OCI-LY3 (cell line): ENCODE measurements at regions not wholly inside any gene's neighbourhood (a gene's known extent, or its start where the extent isn't known, plus 50 kb on each side); places are given as distances from the start of the nearest gene placed in this dataset.

ENCODE experiments used
- H2AFZ ChIP-seq: fragments of 200-600, 300-600 bp; shearing (Covaris generic); 2 replicates; pipeline ENCODE4 v1.6.0; 2014; ENCODE audit warnings: antibody characterized with exemption, low read depth, low read length
- H3K27ac ChIP-seq: fragments of 200-600, 300-600 bp; sonication (generic); 2 replicates; pipeline ENCODE4 v1.5.1; 2014; ENCODE audit warnings: mild to moderate bottlenecking, low read length, moderate library complexity, mixed read lengths
- H3K27me3 ChIP-seq: fragments of 200-600, 300-600 bp; sonication (generic); 2 replicates; pipeline ENCODE4 v1.6.1; 2014; ENCODE audit warnings: low read depth, low read length, mixed read lengths
- H3K36me3 ChIP-seq: fragments of 200-600, 300-600 bp; sonication (generic); replicated peaks from 2 replicates; pipeline ENCODE3; 2014; ENCODE audit warnings: low read depth, low read length, mixed read lengths
- H3K4me1 ChIP-seq: fragments of 300-600, 200-600 bp; sonication (generic); 2 replicates; pipeline ENCODE4 v1.6.1; 2014; ENCODE audit warnings: low read length, mixed read lengths
- H3K4me2 ChIP-seq: fragments of 200-600, 300-600 bp; sonication (generic); 2 replicates; pipeline ENCODE4 v1.6.1; 2014; ENCODE audit warnings: low read length, mixed read lengths
- H3K4me3 ChIP-seq: fragments of 300-600, 200-600 bp; sonication (generic); 2 replicates; pipeline ENCODE4 v1.5.1; 2014; ENCODE audit warnings: antibody characterized with exemption, mild to moderate bottlenecking, low read length, moderate library complexity
- H3K79me2 ChIP-seq: fragments of 300-600, 200-600 bp; shearing (Covaris generic); 2 replicates; pipeline ENCODE4 v1.6.1; 2014; ENCODE audit warnings: mild to moderate bottlenecking, low read length, mixed read lengths
- H3K9ac ChIP-seq: fragments of 300-600, 200-600 bp; shearing (Covaris generic); 2 replicates; pipeline ENCODE4 v1.6.0; 2014; ENCODE audit warnings: mild to moderate bottlenecking, low read length, moderate library complexity
- H3K9me3 ChIP-seq: fragments of 200-600, 300-600 bp; shearing (Covaris generic); 2 replicates; pipeline ENCODE4 v1.6.1; 2014; ENCODE audit warnings: low read length, mixed read lengths; ENCODE audit not compliant: insufficient read depth
- H4K20me1 ChIP-seq: fragments of 200-600, 300-600 bp; sonication (generic); 2 replicates; pipeline ENCODE4 v1.6.1; 2016; ENCODE audit warnings: low read length, mixed read lengths; ENCODE audit not compliant: insufficient read depth
- EZH2phosphoT487 ChIP-seq: fragments of 200-600 bp; shearing (Covaris generic); IDR thresholded peaks from 2 replicates; pipeline ENCODE4 v1.6.1; 2018; ENCODE audit warnings: antibody characterized with exemption, mixed run types, low read depth
- TF ChIP-seq, protein P1 (sequence below): fragments of 200-600, 300-600 bp; sonication (generic); IDR thresholded peaks from 2 replicates; pipeline ENCODE4 v1.5.1; 2014; ENCODE audit warnings: antibody characterized with exemption, low read length, low read depth

DNA sequence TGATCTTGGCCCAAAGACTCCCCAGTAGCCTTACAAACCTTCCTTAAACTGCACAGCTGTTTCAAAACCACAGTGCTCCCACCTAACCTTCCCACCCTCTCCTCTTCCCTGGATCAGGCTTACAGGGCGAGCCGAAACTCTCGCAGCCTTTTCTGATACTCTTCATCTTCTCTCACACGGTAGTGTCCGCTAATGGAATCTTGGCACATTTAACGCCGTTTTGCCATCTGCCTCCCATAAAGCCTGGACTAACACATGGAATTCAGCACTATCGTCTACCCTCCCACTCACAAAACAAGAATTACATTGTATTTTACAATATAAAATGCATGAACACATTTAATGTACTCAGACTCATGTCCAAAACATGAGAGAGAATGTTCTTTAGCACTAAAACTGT, 135.9 kb downstream of the RAP2A start:
- H3K4me2 ChIP-seq: no peak overlapping the region
- no peaks in the 10 kb centered on the region for H3K79me2 ChIP-seq
- H3K9me3 ChIP-seq: no peaks in the 10 kb centered on the region
- peaks cover 16% of the 10 kb centered on the region for H3K4me1 ChIP-seq
- no peak overlapping the region for H3K9ac ChIP-seq
- no peak overlapping the region for H2AFZ ChIP-seq
- no peaks in the 10 kb centered on the region for H4K20me1 ChIP-seq
- H3K27me3 ChIP-seq: peaks cover 21% of the 10 kb centered on the region
- H3K4me3 ChIP-seq: no peak overlapping the region
- no peak for TF ChIP-seq EZH2phosphoT487
- TF ChIP-seq, protein P1, sequence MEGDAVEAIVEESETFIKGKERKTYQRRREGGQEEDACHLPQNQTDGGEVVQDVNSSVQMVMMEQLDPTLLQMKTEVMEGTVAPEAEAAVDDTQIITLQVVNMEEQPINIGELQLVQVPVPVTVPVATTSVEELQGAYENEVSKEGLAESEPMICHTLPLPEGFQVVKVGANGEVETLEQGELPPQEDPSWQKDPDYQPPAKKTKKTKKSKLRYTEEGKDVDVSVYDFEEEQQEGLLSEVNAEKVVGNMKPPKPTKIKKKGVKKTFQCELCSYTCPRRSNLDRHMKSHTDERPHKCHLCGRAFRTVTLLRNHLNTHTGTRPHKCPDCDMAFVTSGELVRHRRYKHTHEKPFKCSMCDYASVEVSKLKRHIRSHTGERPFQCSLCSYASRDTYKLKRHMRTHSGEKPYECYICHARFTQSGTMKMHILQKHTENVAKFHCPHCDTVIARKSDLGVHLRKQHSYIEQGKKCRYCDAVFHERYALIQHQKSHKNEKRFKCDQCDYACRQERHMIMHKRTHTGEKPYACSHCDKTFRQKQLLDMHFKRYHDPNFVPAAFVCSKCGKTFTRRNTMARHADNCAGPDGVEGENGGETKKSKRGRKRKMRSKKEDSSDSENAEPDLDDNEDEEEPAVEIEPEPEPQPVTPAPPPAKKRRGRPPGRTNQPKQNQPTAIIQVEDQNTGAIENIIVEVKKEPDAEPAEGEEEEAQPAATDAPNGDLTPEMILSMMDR: no peak
- H3K36me3 ChIP-seq: no peaks in the 10 kb centered on the region
- no peak overlapping the region for H3K27ac ChIP-seq

DNA sequence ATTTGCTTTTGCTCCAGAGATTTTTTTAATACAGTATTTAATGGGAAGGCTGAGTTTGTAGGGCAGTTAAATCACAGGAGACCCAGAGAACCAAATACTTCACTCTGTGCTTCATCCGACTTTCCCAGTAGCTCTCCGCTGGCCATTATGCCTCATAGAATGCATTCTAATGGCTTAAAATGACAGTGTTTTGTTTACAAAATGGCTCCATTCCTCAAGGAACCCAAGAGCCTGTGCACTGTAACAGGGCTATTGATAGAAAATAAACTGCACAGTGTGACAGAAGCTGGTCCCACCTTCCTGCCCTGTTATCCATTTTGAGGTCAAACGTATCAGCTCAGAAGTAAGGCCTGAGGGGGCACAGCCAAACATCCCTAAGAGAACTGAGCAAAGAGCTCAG, 136.5 kb downstream of the RAP2A start:
- H3K27me3 ChIP-seq: peaks cover 15% of the 10 kb centered on the region
- no peaks in the 10 kb centered on the region for H3K79me2 ChIP-seq
- H3K27ac ChIP-seq: no peak overlapping the region
- H3K9me3 ChIP-seq: no peaks in the 10 kb centered on the region
- no peak overlapping the region for H3K9ac ChIP-seq
- H3K4me3 ChIP-seq: no peak overlapping the region
- no peaks in the 10 kb centered on the region for H3K36me3 ChIP-seq
- H3K4me2 ChIP-seq: no peak overlapping the region
- H2AFZ ChIP-seq: no peak overlapping the region
- no peak for TF ChIP-seq EZH2phosphoT487
- TF ChIP-seq, protein P1: no peak
- H4K20me1 ChIP-seq: no peaks in the 10 kb centered on the region
- H3K4me1 ChIP-seq: peaks cover 16% of the 10 kb centered on the region

DNA sequence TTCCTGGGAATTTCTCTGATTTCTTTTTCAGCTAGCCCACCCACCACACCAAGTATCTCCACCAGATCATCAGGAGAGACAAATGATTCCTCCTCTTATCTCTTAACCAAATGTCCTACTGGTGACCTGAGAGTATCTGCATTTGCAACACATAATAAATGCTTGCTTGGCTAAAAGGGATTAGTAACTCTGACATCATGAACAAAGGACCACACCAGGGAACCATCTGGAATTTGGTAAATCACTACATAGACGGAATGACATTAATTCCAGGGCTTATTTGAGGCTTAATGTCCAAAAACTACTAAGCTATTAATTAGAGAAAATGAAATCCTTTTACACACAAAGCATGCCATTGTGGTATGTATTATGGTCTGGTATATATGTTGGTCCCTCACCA, 139.0 kb downstream of the RAP2A start:
- Histone ChIP-seq H3K9me3 (no peaks in the 10 kb centered on the region), H3K4me2 (no peak overlapping the region), H3K9ac (no peak overlapping the region), H3K4me1 (peaks cover 6% of the 10 kb centered on the region), H3K36me3 (no peaks in the 10 kb centered on the region), H3K27ac (no peak overlapping the region), H2AFZ (no peak overlapping the region), H3K27me3 (peaks cover 7% of the 10 kb centered on the region; the same call in 1 of the 2 replicates), H3K79me2 (no peaks in the 10 kb centered on the region), H4K20me1 (no peaks in the 10 kb centered on the region), H3K4me3 (no peak overlapping the region)
- TF ChIP-seq, protein P1: no peak
- no peak for TF ChIP-seq EZH2phosphoT487

DNA sequence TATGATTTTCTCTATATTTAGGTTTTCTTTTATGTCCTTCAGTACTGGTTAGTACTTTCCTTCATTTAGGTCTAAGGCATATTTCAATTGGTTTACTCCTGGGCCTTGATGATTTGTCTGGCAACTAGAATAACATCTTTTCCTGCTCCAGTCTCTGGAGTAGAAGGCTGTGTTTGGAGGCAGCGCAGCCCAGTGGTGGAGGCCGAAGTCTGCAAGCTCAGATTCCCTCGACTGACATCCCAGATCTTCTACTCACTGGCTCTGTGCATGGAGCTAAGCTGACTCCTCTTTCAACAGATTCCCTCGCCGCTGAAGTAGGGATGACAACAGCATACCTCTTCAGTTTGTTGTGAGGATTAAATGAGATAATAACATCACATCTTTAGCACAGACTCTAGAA, 141.0 kb downstream of the RAP2A start:
- Histone ChIP-seq H3K36me3 (no peaks in the 10 kb centered on the region), H3K4me1 (no peaks in the 10 kb centered on the region), H3K4me3 (no peak overlapping the region), H4K20me1 (no peaks in the 10 kb centered on the region), H3K27me3 (peaks cover 7% of the 10 kb centered on the region; the same call in 1 of the 2 replicates), H3K9me3 (no peaks in the 10 kb centered on the region), H3K4me2 (no peak overlapping the region), H3K27ac (no peak overlapping the region), H3K79me2 (no peaks in the 10 kb centered on the region), H2AFZ (0 out of 2 replicates have a peak overlapping the region, but pooled peaks have one; percentile 53), H3K9ac (no peak overlapping the region)
- no peak for TF ChIP-seq EZH2phosphoT487
- TF ChIP-seq, protein P1: peak; percentile 79
